ENCODE measurements at regions not wholly inside any gene's neighbourhood (a gene's known extent, or its start where the extent isn't known, plus 50 kb on each side); places are given as distances from the start of the nearest gene placed in this dataset.
"Not testable (repeated sequence)": the region's sequence is repeated elsewhere in the genome, so short reads cannot be mapped to it uniquely, and the experiment has no call there.

DNA sequence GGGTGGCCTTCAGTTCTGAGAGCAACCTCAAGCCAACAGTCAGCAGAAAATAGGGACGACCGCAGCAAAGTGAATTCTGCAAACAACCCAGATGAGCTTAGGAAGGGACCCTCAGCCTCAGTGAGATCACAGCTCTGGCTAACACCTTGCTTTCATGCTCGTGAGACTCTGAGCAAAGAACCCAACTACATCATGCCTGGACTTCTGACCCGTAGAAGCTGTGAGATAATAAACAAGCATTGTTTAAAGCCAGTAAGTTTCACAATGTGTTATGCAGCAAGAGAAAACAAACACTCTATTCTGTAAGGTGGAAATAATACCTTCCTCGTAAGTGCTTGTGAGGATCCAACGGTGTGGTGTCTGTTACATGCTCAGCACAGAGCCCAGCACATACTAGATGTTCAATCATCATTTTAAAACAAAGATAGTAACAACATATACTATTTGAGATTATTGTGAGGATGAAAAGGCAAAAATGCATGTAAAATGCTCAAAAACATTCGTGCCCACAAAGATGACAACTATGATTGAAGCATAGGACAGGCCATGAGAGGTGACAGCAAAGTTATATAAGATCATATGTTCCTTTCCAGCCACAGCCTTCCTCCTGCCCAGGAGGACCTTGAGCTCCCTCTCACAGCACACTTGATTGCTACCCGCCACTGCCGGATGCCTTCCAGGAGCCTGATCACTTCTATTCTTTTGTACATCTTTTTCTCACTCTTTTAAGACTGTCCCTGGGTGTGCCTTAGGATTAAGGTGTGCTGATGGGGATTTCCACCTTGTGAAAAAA lies 433.3 kb downstream of the BUD13 start:
- WGBS, 2 donors: 43 to 44% methylated on average over 8 to 9 of the region's 9 CpGs
- H3K27ac ChIP-seq: no peak overlapping the region
- peaks cover 0 to 3% of the 10 kb centered on the region in 2 donors for H3K27me3 ChIP-seq
- no peak for ATAC-seq
- DNase-seq: no peak
- no peaks in the 10 kb centered on the region for H3K36me3 ChIP-seq (replicated peaks in 1 of 2; ENCODE audit: insufficient read depth in 1 of 2, low read depth in 2 of 2)
- no peak overlapping the region for H3K4me3 ChIP-seq
- no peak for TF ChIP-seq POLR2A (IDR thresholded peaks at IDR 0.05)
- TF ChIP-seq, protein P1, sequence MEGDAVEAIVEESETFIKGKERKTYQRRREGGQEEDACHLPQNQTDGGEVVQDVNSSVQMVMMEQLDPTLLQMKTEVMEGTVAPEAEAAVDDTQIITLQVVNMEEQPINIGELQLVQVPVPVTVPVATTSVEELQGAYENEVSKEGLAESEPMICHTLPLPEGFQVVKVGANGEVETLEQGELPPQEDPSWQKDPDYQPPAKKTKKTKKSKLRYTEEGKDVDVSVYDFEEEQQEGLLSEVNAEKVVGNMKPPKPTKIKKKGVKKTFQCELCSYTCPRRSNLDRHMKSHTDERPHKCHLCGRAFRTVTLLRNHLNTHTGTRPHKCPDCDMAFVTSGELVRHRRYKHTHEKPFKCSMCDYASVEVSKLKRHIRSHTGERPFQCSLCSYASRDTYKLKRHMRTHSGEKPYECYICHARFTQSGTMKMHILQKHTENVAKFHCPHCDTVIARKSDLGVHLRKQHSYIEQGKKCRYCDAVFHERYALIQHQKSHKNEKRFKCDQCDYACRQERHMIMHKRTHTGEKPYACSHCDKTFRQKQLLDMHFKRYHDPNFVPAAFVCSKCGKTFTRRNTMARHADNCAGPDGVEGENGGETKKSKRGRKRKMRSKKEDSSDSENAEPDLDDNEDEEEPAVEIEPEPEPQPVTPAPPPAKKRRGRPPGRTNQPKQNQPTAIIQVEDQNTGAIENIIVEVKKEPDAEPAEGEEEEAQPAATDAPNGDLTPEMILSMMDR (IDR thresholded peaks at IDR 0.05): no peak
- intact Hi-C loops (cut with DNase I): no loop called here
- no peaks in the 10 kb centered on the region for H3K4me1 ChIP-seq
- H3K9me3 ChIP-seq: no peaks in the 10 kb centered on the region

GRCh38 chr11:116338500-116338899 lies 434.3 kb downstream of the BUD13 start:
- H3K9me3 ChIP-seq; H3K36me3 ChIP-seq (replicated peaks in 1 of 2; ENCODE audit: insufficient read depth in 1 of 2, low read depth in 2 of 2); ATAC-seq; DNase-seq; intact Hi-C loops (cut with DNase I); H3K27me3 ChIP-seq; H3K4me3 ChIP-seq; H3K4me1 ChIP-seq; H3K27ac ChIP-seq: not testable (repeated sequence)
- WGBS, 2 donors: 91 to 92% methylated on average over 4 of the region's 4 CpGs

- TF ChIP-seq, protein P1 (IDR thresholded peaks at IDR 0.05): no peak
- no peak for TF ChIP-seq POLR2A (IDR thresholded peaks at IDR 0.05)
- DNase-seq: no peak
- no peaks in the 10 kb centered on the region for H3K4me1 ChIP-seq
- H3K27me3 ChIP-seq: peaks cover 0 to 3% of the 10 kb centered on the region in 2 donors
- 78 to 82% methylated on average over 1 of the region's 1 CpG for WGBS, 2 donors
- no peak for ATAC-seq
- no peak overlapping the region for H3K27ac ChIP-seq
- no peak overlapping the region for H3K4me3 ChIP-seq
- no peaks in the 10 kb centered on the region for H3K9me3 ChIP-seq
- no peaks in the 10 kb centered on the region for H3K36me3 ChIP-seq (replicated peaks in 1 of 2; ENCODE audit: insufficient read depth in 1 of 2, low read depth in 2 of 2)
- intact Hi-C loops (cut with DNase I): no loop called here
Observed at GRCh38 chr11:116336540-116336939, 436.2 kb downstream of the BUD13 start.

- ATAC-seq: no peak
- no peak for DNase-seq
- H3K4me3 ChIP-seq: no peak overlapping the region
- H3K27me3 ChIP-seq: peaks cover 0 to 3% of the 10 kb centered on the region in 2 donors
- no peaks in the 10 kb centered on the region for H3K36me3 ChIP-seq (replicated peaks in 1 of 2; ENCODE audit: insufficient read depth in 1 of 2, low read depth in 2 of 2)
- no peaks in the 10 kb centered on the region for H3K4me1 ChIP-seq
- TF ChIP-seq, protein P1 (IDR thresholded peaks at IDR 0.05): no peak
- no peak for TF ChIP-seq POLR2A (IDR thresholded peaks at IDR 0.05)
- H3K9me3 ChIP-seq: no peaks in the 10 kb centered on the region
- intact Hi-C loops (cut with DNase I): no loop called here
- WGBS, 2 donors: 86 to 88% methylated on average over 3 of the region's 3 CpGs
- no peak overlapping the region for H3K27ac ChIP-seq
Observed at GRCh38 chr11:116335891-116336290, 436.9 kb downstream of the BUD13 start.

- Histone ChIP-seq H3K27me3 (peaks cover 0 to 3% of the 10 kb centered on the region in 2 donors), H3K4me3 (no peak overlapping the region), H3K36me3 (replicated peaks in 1 of 2; ENCODE audit: insufficient read depth in 1 of 2, low read depth in 2 of 2) (no peaks in the 10 kb centered on the region), H3K27ac (no peak overlapping the region), H3K9me3 (no peaks in the 10 kb centered on the region), H3K4me1 (no peaks in the 10 kb centered on the region)
- WGBS, 2 donors: 33 to 67% methylated on average over 1 of the region's 1 CpG
- intact Hi-C loops (cut with DNase I): no loop called here
- DNase-seq (no peak), ATAC-seq (no peak)
- TF ChIP-seq POLR2A (IDR thresholded peaks at IDR 0.05): no peak
- TF ChIP-seq, protein P1 (IDR thresholded peaks at IDR 0.05): no peak
Observed at GRCh38 chr11:116335078-116335477, 437.7 kb downstream of the BUD13 start.
